Mucosa of rectum (tissue), 2 donors: ENCODE measurements at regions not wholly inside any gene's neighbourhood (a gene's known extent, or its start where the extent isn't known, plus 50 kb on each side); places are given as distances from the start of the nearest gene placed in this dataset.

Experiments used
- H3K27ac ChIP-seq, 2 donors: one replicate each; pipeline ENCODE4 v1.7.0; 2013; ENCODE audit warnings: inconsistent platforms in 2 of 2, low read depth in 2 of 2, low read length in 2 of 2
- H3K27me3 ChIP-seq, 2 donors: one replicate each; pipeline ENCODE4 v1.7.0; 2013; ENCODE audit warnings: low read length in 2 of 2; ENCODE audit not compliant: control insufficient read depth in 2 of 2, insufficient read depth in 2 of 2
- H3K36me3 ChIP-seq, 2 donors: one replicate each; pipeline ENCODE4 v1.7.0; 2013; ENCODE audit warnings: low read length in 2 of 2; ENCODE audit not compliant: control insufficient read depth in 2 of 2, insufficient read depth in 2 of 2
- H3K4me1 ChIP-seq, 2 donors: one replicate each; pipeline ENCODE4 v1.7.0; 2013; ENCODE audit warnings: low read length in 2 of 2, mild to moderate bottlenecking in 1 of 2; ENCODE audit not compliant: control insufficient read depth in 2 of 2, insufficient read depth in 2 of 2
- H3K4me3 ChIP-seq, 2 donors: one replicate each; pipeline ENCODE4 v1.7.0; 2013; ENCODE audit warnings: low read length in 2 of 2
- H3K9ac ChIP-seq, 2 donors: one replicate each; pipeline ENCODE4 v1.7.0; 2013; ENCODE audit warnings: low read length in 2 of 2, low read depth in 1 of 2, mild to moderate bottlenecking in 1 of 2
- H3K9me3 ChIP-seq, 2 donors: one replicate each; pipeline ENCODE4 v1.7.0; 2013; ENCODE audit warnings: low read length in 2 of 2; ENCODE audit not compliant: control insufficient read depth in 2 of 2
- donor health status: healthy.
- donor health status: Normal muscosa, but diverticular disease.

- Histone ChIP-seq H3K27me3 (no peaks in the 10 kb centered on the region), H3K9me3 (no peaks in the 10 kb centered on the region), H3K36me3 (no peaks in the 10 kb centered on the region), H3K4me3 (no peak overlapping the region), H3K27ac (no peak overlapping the region), H3K4me1 (no peaks in the 10 kb centered on the region), H3K9ac (no peak overlapping the region)
Measured at GRCh38 chr10:10942441-10942840, 75.2 kb upstream of the CELF2 start.

DNA sequence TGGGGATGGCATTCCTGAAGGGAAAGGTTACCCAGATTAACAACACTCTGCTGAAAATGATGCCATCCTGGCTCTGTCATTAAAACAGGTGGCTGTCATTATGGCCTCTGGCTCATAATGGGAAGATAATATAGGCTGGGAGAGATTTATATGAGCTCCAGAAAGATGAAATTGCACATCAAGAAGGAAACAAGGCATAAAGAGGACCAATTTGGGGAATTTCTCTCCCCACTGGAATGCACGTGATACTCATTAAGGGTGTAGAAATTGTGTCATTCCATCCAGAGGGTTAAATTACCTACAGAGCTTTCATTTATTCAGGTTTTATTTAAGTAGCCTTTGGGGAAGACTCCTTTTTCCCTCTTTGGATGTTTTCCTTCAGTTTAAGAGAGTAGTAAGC is 71.6 kb upstream of the CELF2 start:
- H3K9me3 ChIP-seq = no peaks in the 10 kb centered on the region
- no peaks in the 10 kb centered on the region for H3K27me3 ChIP-seq

DNA sequence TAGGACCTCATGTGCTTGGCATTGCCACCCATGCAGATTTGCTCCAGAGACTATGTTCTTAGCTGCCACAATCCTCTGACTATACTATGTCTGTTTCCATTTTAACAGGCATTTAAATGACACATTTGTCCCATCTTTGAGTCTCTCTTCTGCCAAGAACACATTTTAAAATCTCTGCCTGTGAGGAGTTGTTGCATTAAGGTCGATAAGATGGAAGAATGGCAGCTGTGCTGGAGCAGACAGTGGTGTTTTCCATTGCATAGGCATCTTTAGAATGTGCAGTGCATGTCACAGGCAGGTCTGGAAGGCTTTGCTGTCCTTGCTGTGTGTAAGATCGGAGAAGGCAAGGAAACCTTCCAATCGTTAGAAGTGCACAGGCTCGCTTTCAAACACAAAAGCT is 70.9 kb upstream of the CELF2 start:
- Histone ChIP-seq H3K27ac (no peak overlapping the region), H3K4me3 (no peak overlapping the region), H3K27me3 (no peaks in the 10 kb centered on the region), H3K36me3 (no peaks in the 10 kb centered on the region), H3K9ac (no peak overlapping the region), H3K4me1 (no peaks in the 10 kb centered on the region), H3K9me3 (no peaks in the 10 kb centered on the region)

More for the DNA sequence above, 71.6 kb upstream of the CELF2 start:
- Histone ChIP-seq H3K27ac (no peak overlapping the region), H3K4me3 (no peak overlapping the region), H3K9ac (no peak overlapping the region), H3K36me3 (no peaks in the 10 kb centered on the region), H3K4me1 (no peaks in the 10 kb centered on the region)

DNA sequence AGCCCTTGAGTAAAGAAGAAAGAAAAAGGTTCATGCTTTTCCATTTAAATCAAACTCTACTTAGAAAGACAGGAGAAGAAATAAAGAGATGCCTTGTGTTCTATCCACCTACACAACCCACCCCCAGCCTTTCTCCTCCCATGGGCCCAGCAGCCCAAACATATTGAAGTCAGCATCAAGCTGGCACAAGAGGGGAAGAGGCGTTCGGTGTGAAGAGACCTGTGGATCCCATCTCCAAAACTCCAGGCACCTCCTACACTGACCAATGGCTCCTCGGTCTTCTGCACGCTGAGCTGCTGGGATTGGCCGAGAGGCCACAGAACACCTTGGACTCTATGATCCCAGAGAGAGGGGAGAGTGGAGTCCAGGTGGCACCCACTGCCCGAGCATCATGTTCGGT is 66.0 kb upstream of the CELF2 start:
- H3K27me3 ChIP-seq = no peaks in the 10 kb centered on the region
- no peak overlapping the region for H3K9ac ChIP-seq
- no peak overlapping the region for H3K27ac ChIP-seq
- H3K36me3 ChIP-seq = no peaks in the 10 kb centered on the region
- H3K9me3 ChIP-seq = no peaks in the 10 kb centered on the region
- no peak overlapping the region for H3K4me3 ChIP-seq
- H3K4me1 ChIP-seq = no peaks in the 10 kb centered on the region

GRCh38 chr10:10952800-10953199 is 64.9 kb upstream of the CELF2 start:
- H3K4me3 ChIP-seq = no peak overlapping the region
- no peaks in the 10 kb centered on the region for H3K4me1 ChIP-seq
- H3K27me3 ChIP-seq = no peaks in the 10 kb centered on the region
- no peak overlapping the region for H3K9ac ChIP-seq
- H3K36me3 ChIP-seq = no peaks in the 10 kb centered on the region
- no peak overlapping the region for H3K27ac ChIP-seq
- H3K9me3 ChIP-seq = no peaks in the 10 kb centered on the region

GRCh38 chr10:10956681-10957542 is 60.8 kb upstream of the CELF2 start:
- H3K9me3 ChIP-seq = no peaks in the 10 kb centered on the region
- H3K4me3 ChIP-seq = no peak overlapping the region
- H3K4me1 ChIP-seq = no peaks in the 10 kb centered on the region
- no peaks in the 10 kb centered on the region for H3K27me3 ChIP-seq
- H3K27ac ChIP-seq = no peak overlapping the region
- H3K9ac ChIP-seq = no peak overlapping the region
- no peaks in the 10 kb centered on the region for H3K36me3 ChIP-seq

GRCh38 chr10:10958041-10958440 is 59.6 kb upstream of the CELF2 start:
- no peaks in the 10 kb centered on the region for H3K9me3 ChIP-seq
- H3K9ac ChIP-seq = no peak overlapping the region
- H3K36me3 ChIP-seq = no peaks in the 10 kb centered on the region
- no peak overlapping the region for H3K4me3 ChIP-seq
- H3K27me3 ChIP-seq = no peaks in the 10 kb centered on the region
- no peak overlapping the region for H3K27ac ChIP-seq
- no peaks in the 10 kb centered on the region for H3K4me1 ChIP-seq

- H3K4me3 ChIP-seq = no peak overlapping the region
- no peaks in the 10 kb centered on the region for H3K9me3 ChIP-seq
- no peaks in the 10 kb centered on the region for H3K4me1 ChIP-seq
- H3K27me3 ChIP-seq = no peaks in the 10 kb centered on the region
- no peaks in the 10 kb centered on the region for H3K36me3 ChIP-seq
- no peak overlapping the region for H3K9ac ChIP-seq
- H3K27ac ChIP-seq = no peak overlapping the region
Measured at GRCh38 chr10:10959666-10960065, 58.0 kb upstream of the CELF2 start.

DNA sequence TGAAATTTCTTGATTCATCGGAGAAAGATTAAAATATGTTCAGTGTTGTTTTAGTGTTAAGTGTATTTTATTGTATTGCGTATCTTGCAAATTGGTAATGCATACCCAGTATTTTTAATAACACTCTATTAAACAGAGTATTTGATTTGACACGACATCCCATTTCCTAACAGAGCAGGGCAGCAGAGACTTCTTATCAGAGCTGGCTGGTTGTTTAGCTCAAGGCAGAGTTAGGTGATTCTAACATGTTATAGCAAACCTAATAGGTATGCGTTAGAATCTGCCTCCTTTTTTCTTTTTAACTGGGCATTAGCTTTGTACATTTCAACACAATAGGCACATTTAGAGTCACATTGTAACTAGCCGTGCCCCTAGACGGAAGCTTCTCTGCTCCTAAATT is 57.1 kb upstream of the CELF2 start:
- Histone ChIP-seq H3K4me3 (no peak overlapping the region), H3K27me3 (no peaks in the 10 kb centered on the region), H3K27ac (no peak overlapping the region), H3K4me1 (no peaks in the 10 kb centered on the region), H3K9ac (no peak overlapping the region), H3K9me3 (no peaks in the 10 kb centered on the region), H3K36me3 (no peaks in the 10 kb centered on the region)

GRCh38 chr10:10961072-10961471 is 56.6 kb upstream of the CELF2 start:
- no peaks in the 10 kb centered on the region for H3K4me1 ChIP-seq
- H3K9ac ChIP-seq = no peak overlapping the region
- no peaks in the 10 kb centered on the region for H3K36me3 ChIP-seq
- H3K27me3 ChIP-seq = no peaks in the 10 kb centered on the region
- no peak overlapping the region for H3K27ac ChIP-seq
- no peak overlapping the region for H3K4me3 ChIP-seq
- H3K9me3 ChIP-seq = no peaks in the 10 kb centered on the region
